GM12878 (cell line): ENCODE measurements at regions not wholly inside any gene's neighbourhood (a gene's known extent, or its start where the extent isn't known, plus 50 kb on each side); places are given as distances from the start of the nearest gene placed in this dataset.

Source experiments
- ATAC-seq: fragments of 200-7000 bp; cut with Tn5 transposase; 3 replicates; pipeline ENCODE4 v1.9.1; 2020; ENCODE audit warnings: mild to moderate bottlenecking, moderate library complexity
- BruUV-seq: library from RNA; stranded (reverse); fragments of 400-500 nt; replicated peaks from 2 replicates; lab custom pipeline; 2021; lab: Mats Ljungman, UMichigan
- CTCF ChIA-PET: fragments of 300-600 bp; sonication (Branson Sonifier 250); formaldehyde crosslinking; extraction: SDS; loops from one replicate; lab custom pipeline; 2021; ENCODE audit warnings: inconsistent platforms; lab: Yijun Ruan, JAX
- POLR2A ChIA-PET: fragments of 350-600 bp; formaldehyde crosslinking; extraction: SDS; loops from one replicate; lab custom pipeline; 2021; ENCODE audit warnings: inconsistent platforms; lab: Charles Lee
- RAD21 ChIA-PET: fragments of 300-600 bp; sonication (Branson Sonifier 250); formaldehyde crosslinking; loops from one replicate; lab custom pipeline; 2023; ENCODE audit warnings: antibody characterized with exemption; ENCODE audit not compliant: unreplicated experiment; lab: Charles Lee
- SMC1A ChIA-PET: fragments of 300-600 bp; sonication (Branson Sonifier 250); formaldehyde crosslinking; loops from one replicate; lab custom pipeline; 2023; ENCODE audit not compliant: unreplicated experiment, uncharacterized antibody; lab: Charles Lee
- DNase-seq: peaks from one replicate; pipeline ENCODE4 v3.0.0-alpha.2; 2011; ENCODE audit warnings: low read depth, low spot score
- FAIRE-seq: peaks from 3 replicates; lab custom pipeline; 2011; peaks lifted over from hg19 to GRCh38; lab: Jason Lieb, UNC
- H2AFZ ChIP-seq: 2 replicates; pipeline ENCODE4 v1.6.0; 2011; ENCODE audit warnings: low read depth, low read length, control low read depth; ENCODE audit not compliant: control insufficient read depth
- H3K27ac ChIP-seq: 2 replicates; pipeline ENCODE4 v1.5.1; 2011; ENCODE audit warnings: control low read depth; ENCODE audit not compliant: control insufficient read depth, insufficient read depth
- H3K27me3 ChIP-seq, 2 experiments: replicated peaks in 1 of 2; 2 replicates each; pipeline versions ENCODE4 v1.6.0 to v1.6.1; 2011; ENCODE audit warnings: low read length in 1 of 2; ENCODE audit not compliant: control insufficient read depth in 2 of 2, insufficient read depth in 2 of 2
- H3K36me3 ChIP-seq, 2 experiments: 2 replicates each; pipeline ENCODE4 v1.5.1; 2011; ENCODE audit warnings: low read length in 1 of 2; ENCODE audit not compliant: control insufficient read depth in 2 of 2, insufficient read depth in 2 of 2
- H3K4me1 ChIP-seq: 2 replicates; pipeline ENCODE4 v1.6.1; 2011; ENCODE audit warnings: mild to moderate bottlenecking, low read length, moderate library complexity, mixed read lengths; ENCODE audit not compliant: control insufficient read depth, insufficient read depth
- H3K4me2 ChIP-seq: 2 replicates; pipeline ENCODE4 v1.6.0; 2011; ENCODE audit warnings: control low read depth; ENCODE audit not compliant: control insufficient read depth, insufficient read depth
- H3K4me3 ChIP-seq: fragments of 200-600 bp; sonication (generic); 2 replicates; pipeline ENCODE4 v1.5.1; 2016
- H3K79me2 ChIP-seq: 2 replicates; pipeline ENCODE4 v1.6.0; 2011; ENCODE audit warnings: low read length; ENCODE audit not compliant: control insufficient read depth, insufficient read depth
- H3K9ac ChIP-seq: 2 replicates; pipeline ENCODE4 v1.8.0; 2011; ENCODE audit warnings: low read length, control low read depth, mixed read lengths; ENCODE audit not compliant: control insufficient read depth, insufficient read depth
- H3K9me3 ChIP-seq: replicated peaks from 3 replicates; pipeline ENCODE4 v1.5.1; 2011; ENCODE audit warnings: mild to moderate bottlenecking, low read length; ENCODE audit not compliant: control insufficient read depth, insufficient read depth
- H4K20me1 ChIP-seq: 2 replicates; pipeline ENCODE4 v1.6.0; 2011; ENCODE audit not compliant: control insufficient read depth, insufficient read depth
- ATF2 ChIP-seq: IDR thresholded peaks from 2 replicates; pipeline ENCODE4 v1.6.1; 2012; ENCODE audit warnings: low read length, inconsistent platforms
- E4F1 ChIP-seq: fragments of 450-650 bp; IDR thresholded peaks from 2 replicates; pipeline ENCODE4 v1.6.1; 2018; ENCODE audit warnings: borderline replicate concordance, mild to moderate bottlenecking; ENCODE audit not compliant: partially characterized antibody
- POU2F2 ChIP-seq: IDR thresholded peaks from 3 replicates; pipeline ENCODE4 v1.6.1; 2011; ENCODE audit warnings: low read depth, mild to moderate bottlenecking, low read length, borderline replicate concordance
- RAD21 ChIP-seq: IDR thresholded peaks from 2 replicates; pipeline ENCODE4 v1.6.1; 2011; ENCODE audit warnings: mild to moderate bottlenecking, low read depth, low read length, moderate library complexity; ENCODE audit not compliant: insufficient read depth
- REST ChIP-seq: IDR thresholded peaks from 2 replicates; pipeline ENCODE4 v1.6.1; 2012; ENCODE audit warnings: mild to moderate bottlenecking, low read depth, low read length
- SPI1 ChIP-seq: IDR thresholded peaks from 2 replicates; pipeline ENCODE4 v1.6.1; 2011; ENCODE audit warnings: low read depth, mild to moderate bottlenecking, low read length, moderate library complexity, borderline replicate concordance; ENCODE audit not compliant: insufficient read depth
- ZBTB4 ChIP-seq: fragments of 450-650 bp; formaldehyde crosslinking; IDR thresholded peaks from 2 replicates; pipeline ENCODE4 v1.4.0; 2022; ENCODE audit warnings: mild to moderate bottlenecking, moderate library complexity
- ZNF592 ChIP-seq: fragments of 450-650 bp; IDR thresholded peaks from 2 replicates; pipeline ENCODE4 v1.6.1; 2017; ENCODE audit warnings: mild to moderate bottlenecking, moderate library complexity
- WGBS: methylation state at CpG from one replicate; pipeline ENCODE4 v1.1.6; 2016; ENCODE audit warnings: low lambda C conversion rate; ENCODE audit not compliant: insufficient replicate concordance, insufficient coverage; ENCODE audit errors: missing lambda C conversion rate; 5-methylcytosine and 5-hydroxymethylcytosine counted together
- in situ Hi-C: fragments of 300-500 bp; cut with MboI; formaldehyde crosslinking; loops from 9 replicates; pipeline ENCODE4 v1.14.3; 2018; ENCODE audit warnings: mixed read lengths
- intact Hi-C: fragments of 100-400 bp; cut with micrococcal nuclease; formaldehyde crosslinking; loops from one replicate; pipeline ENCODE4 v1.14.2; 2022; ENCODE audit not compliant: unreplicated experiment

GRCh38 chr14:47921133-47921532 is 245.7 kb upstream of the MDGA2 start:
- ChIA-PET CTCF (interaction anchor here (1.4 kb wide), 1 partner anchor 10 kb away, joined by 3 read pairs; no protein-coding TSS in a partner anchor), SMC1A (no interaction called here)
- in situ Hi-C loops = no loop called here
- TF ChIP-seq SPI1 (no peak), ZBTB4 (CRISPR knock-in tag) (no peak), RAD21 (no peak), ATF2 (no peak), REST (no peak), POU2F2 (no peak), E4F1 (no peak), ZNF592 (no peak)

More at GRCh38 chr14:47921133-47921532, 245.7 kb upstream of the MDGA2 start:
- BruUV-seq = no TSS peak
- ATAC-seq (no peak), DNase-seq (no peak), FAIRE-seq (no peak)
- RAD21 ChIA-PET = no interaction called here
- Histone ChIP-seq H3K79me2 (no peaks in the 10 kb centered on the region), H3K4me1 (no peaks in the 10 kb centered on the region), H3K4me3 (no peak overlapping the region), H2AFZ (no peak overlapping the region), H3K27ac (no peak overlapping the region), H4K20me1 (no peaks in the 10 kb centered on the region), H3K9me3 (no peaks in the 10 kb centered on the region), H3K36me3 (no peaks in the 10 kb centered on the region), H3K9ac (no peak overlapping the region), H3K4me2 (no peak overlapping the region), H3K27me3 (no peaks in the 10 kb centered on the region)
- 0% methylated on average over 1 of the region's 1 CpG for WGBS
- POLR2A ChIA-PET = no interaction called here
- intact Hi-C loops = no loop called here
